PFSK-1 (cell line): ENCODE measurements at regions not wholly inside any gene's neighbourhood (a gene's known extent, or its start where the extent isn't known, plus 50 kb on each side); places are given as distances from the start of the nearest gene placed in this dataset.

Experiments
- POLR2AphosphoS5 ChIP-seq: IDR thresholded peaks from 2 replicates; pipeline ENCODE4 v1.6.1; 2012; ENCODE audit warnings: low read depth, mild to moderate bottlenecking, control low read depth, low read length, moderate library complexity
- SIN3A ChIP-seq: IDR thresholded peaks from 2 replicates; pipeline ENCODE4 v1.6.1; 2012; ENCODE audit warnings: mild to moderate bottlenecking, low read length, moderate library complexity, borderline replicate concordance; ENCODE audit not compliant: insufficient read depth
- TAF1 ChIP-seq: IDR thresholded peaks from 2 replicates; pipeline ENCODE4 v1.6.1; 2012; ENCODE audit warnings: low read length, control low read depth, borderline replicate concordance; ENCODE audit not compliant: insufficient read depth
- TF ChIP-seq, protein P1 (sequence below), 2 experiments: IDR thresholded peaks; 2 replicates each; pipeline versions ENCODE4 v1.6.1 to v1.8.0; 2011 to 2012; ENCODE audit warnings: low read depth in 2 of 2, low read length in 2 of 2, control low read depth in 1 of 2, inconsistent platforms in 1 of 2, mild to moderate bottlenecking in 1 of 2, moderate library complexity in 1 of 2; ENCODE audit not compliant: insufficient read depth in 1 of 2

DNA sequence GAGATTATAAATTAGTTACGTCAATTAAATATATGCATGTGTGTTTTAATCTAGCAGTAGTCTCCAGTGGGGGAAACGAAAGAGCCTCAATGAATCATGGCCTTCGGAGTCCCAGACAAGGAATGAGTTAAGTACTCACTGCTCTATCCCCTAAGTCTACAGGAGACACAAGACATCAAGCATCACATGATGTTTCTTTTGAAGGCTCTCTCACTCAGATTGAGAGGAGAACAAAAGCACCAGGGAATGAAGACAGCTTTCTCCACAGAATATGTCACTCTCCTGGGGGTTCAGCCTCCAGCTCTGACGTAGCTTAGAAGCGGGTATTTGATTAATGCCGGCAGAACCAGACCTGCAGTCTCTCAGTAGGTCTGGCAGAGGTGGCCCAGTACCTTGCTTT is 381.4 kb downstream of the ACTL7B start:
- TF ChIP-seq, protein P1, sequence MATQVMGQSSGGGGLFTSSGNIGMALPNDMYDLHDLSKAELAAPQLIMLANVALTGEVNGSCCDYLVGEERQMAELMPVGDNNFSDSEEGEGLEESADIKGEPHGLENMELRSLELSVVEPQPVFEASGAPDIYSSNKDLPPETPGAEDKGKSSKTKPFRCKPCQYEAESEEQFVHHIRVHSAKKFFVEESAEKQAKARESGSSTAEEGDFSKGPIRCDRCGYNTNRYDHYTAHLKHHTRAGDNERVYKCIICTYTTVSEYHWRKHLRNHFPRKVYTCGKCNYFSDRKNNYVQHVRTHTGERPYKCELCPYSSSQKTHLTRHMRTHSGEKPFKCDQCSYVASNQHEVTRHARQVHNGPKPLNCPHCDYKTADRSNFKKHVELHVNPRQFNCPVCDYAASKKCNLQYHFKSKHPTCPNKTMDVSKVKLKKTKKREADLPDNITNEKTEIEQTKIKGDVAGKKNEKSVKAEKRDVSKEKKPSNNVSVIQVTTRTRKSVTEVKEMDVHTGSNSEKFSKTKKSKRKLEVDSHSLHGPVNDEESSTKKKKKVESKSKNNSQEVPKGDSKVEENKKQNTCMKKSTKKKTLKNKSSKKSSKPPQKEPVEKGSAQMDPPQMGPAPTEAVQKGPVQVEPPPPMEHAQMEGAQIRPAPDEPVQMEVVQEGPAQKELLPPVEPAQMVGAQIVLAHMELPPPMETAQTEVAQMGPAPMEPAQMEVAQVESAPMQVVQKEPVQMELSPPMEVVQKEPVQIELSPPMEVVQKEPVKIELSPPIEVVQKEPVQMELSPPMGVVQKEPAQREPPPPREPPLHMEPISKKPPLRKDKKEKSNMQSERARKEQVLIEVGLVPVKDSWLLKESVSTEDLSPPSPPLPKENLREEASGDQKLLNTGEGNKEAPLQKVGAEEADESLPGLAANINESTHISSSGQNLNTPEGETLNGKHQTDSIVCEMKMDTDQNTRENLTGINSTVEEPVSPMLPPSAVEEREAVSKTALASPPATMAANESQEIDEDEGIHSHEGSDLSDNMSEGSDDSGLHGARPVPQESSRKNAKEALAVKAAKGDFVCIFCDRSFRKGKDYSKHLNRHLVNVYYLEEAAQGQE (IDR thresholded peaks at IDR 0.05; ENCODE audit: insufficient read depth in 1 of 2, low read depth in 2 of 2, low read length in 2 of 2): no peak
- TF ChIP-seq POLR2AphosphoS5: no peak
- TF ChIP-seq TAF1: no peak
- no peak for TF ChIP-seq SIN3A
